ENCODE measurements at regions not wholly inside any gene's neighbourhood (a gene's known extent, or its start where the extent isn't known, plus 50 kb on each side); places are given as distances from the start of the nearest gene placed in this dataset.

DNA sequence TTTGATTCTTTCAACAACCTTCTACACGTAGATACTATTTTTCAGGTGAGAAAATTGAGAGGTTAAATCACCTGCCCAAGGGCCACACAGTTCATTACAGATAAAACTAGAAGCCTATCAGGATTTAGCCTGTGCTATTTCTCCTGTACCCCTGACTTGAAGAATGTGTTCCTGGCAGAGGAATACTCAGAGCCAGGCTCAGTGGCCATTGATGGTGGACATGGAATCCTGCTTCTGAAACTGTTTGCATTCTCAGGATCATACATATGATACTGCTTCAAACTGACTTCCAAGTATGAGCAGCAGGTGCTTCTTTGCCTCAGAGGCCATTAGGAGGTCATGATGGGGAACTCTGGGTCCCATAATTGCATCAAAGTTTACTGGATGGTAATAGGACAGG, 348.6 kb downstream of the ADRA2A start:
- no peak overlapping the region for H3K4me3 ChIP-seq (ENCODE audit: low read length)
- intact Hi-C loops (cut with micrococcal nuclease): no loop called here
- no peak overlapping the region for H3K27ac Mint-ChIP-seq
- no peak overlapping the region for H3K4me3 Mint-ChIP-seq
- H3K36me3 ChIP-seq (ENCODE audit: control insufficient read depth, insufficient read depth, low read length): no peaks in the 10 kb centered on the region
- H3K27me3 Mint-ChIP-seq (ENCODE audit: low read depth in 2 of 2): peaks cover 0 to 3% of the 10 kb centered on the region in 2 donors
- H3K9me3 ChIP-seq (ENCODE audit: control insufficient read depth, insufficient read depth, low read length): no peaks in the 10 kb centered on the region
- WGBS (ENCODE audit: insufficient coverage): no CpG with 5 or more reads among the region's 1 CpG
- H3K4me1 Mint-ChIP-seq: no peaks in the 10 kb centered on the region
- no peaks in the 10 kb centered on the region for H3K4me1 ChIP-seq (ENCODE audit: control insufficient read depth, insufficient read depth, low read length)
- H3K9me3 Mint-ChIP-seq: no peaks in the 10 kb centered on the region
- TF ChIP-seq, protein P1, sequence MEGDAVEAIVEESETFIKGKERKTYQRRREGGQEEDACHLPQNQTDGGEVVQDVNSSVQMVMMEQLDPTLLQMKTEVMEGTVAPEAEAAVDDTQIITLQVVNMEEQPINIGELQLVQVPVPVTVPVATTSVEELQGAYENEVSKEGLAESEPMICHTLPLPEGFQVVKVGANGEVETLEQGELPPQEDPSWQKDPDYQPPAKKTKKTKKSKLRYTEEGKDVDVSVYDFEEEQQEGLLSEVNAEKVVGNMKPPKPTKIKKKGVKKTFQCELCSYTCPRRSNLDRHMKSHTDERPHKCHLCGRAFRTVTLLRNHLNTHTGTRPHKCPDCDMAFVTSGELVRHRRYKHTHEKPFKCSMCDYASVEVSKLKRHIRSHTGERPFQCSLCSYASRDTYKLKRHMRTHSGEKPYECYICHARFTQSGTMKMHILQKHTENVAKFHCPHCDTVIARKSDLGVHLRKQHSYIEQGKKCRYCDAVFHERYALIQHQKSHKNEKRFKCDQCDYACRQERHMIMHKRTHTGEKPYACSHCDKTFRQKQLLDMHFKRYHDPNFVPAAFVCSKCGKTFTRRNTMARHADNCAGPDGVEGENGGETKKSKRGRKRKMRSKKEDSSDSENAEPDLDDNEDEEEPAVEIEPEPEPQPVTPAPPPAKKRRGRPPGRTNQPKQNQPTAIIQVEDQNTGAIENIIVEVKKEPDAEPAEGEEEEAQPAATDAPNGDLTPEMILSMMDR (IDR thresholded peaks at IDR 0.05): no peak
- DNase-seq (no peak), ATAC-seq (no peak)
- H3K36me3 Mint-ChIP-seq: no peaks in the 10 kb centered on the region
- no peaks in the 10 kb centered on the region for H3K27me3 ChIP-seq (ENCODE audit: control insufficient read depth, insufficient read depth, low read length)
- H3K27ac ChIP-seq (ENCODE audit: low read length): no peak overlapping the region

DNA sequence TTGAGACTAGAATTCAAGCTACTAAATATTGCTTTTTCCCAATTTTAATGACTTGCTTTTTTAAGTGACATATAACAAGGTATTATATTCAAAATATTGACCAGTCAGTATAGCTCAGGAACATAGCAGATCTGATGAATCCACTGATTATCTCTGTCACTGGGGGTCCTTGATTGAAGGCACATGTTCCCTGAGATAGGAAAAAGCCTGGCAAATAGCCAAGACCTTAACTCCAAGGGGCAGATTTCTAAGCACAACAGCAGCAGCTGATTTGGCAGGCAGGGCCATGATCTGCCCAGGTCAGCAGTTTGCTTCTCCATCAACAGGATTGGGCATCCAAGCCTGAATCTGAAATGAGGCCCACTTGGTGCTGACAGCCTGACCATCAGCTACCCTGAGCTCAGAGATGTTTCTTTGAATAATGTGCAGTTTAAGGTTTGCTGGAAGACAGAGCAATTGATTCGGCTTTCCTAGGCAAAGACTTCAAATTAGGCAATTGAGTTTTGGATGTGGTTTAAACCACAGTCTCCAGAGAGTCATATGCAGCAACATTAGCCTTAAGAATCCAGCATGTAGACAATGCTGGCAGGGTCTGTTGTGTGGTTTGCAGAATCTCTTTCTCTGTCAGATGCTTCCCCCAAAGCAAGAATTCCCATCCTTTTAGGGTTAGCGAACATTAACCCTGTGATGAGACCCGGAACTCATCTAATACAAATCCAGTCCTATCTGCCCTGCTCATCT, 352.6 kb downstream of the ADRA2A start:
- Histone ChIP-seq H3K4me3 (ENCODE audit: low read length) (no peak overlapping the region), H3K9me3 (ENCODE audit: control insufficient read depth, insufficient read depth, low read length) (no peaks in the 10 kb centered on the region), H3K36me3 (ENCODE audit: control insufficient read depth, insufficient read depth, low read length) (no peaks in the 10 kb centered on the region), H3K4me1 (ENCODE audit: control insufficient read depth, insufficient read depth, low read length) (no peaks in the 10 kb centered on the region), H3K27me3 (ENCODE audit: control insufficient read depth, insufficient read depth, low read length) (no peaks in the 10 kb centered on the region), H3K27ac (ENCODE audit: low read length) (no peak overlapping the region)
- 95% methylated on average over 3 of the region's 3 CpGs for WGBS (ENCODE audit: insufficient coverage)
- Mint-ChIP-seq H3K36me3 (no peaks in the 10 kb centered on the region), H3K4me3 (no peak overlapping the region), H3K9me3 (no peaks in the 10 kb centered on the region), H3K27ac (no peak overlapping the region), H3K4me1 (no peaks in the 10 kb centered on the region), H3K27me3 (ENCODE audit: low read depth in 2 of 2) (no peaks in the 10 kb centered on the region)
- intact Hi-C loops (cut with micrococcal nuclease): no loop called here
- TF ChIP-seq, protein P1 (IDR thresholded peaks at IDR 0.05): no peak
- DNase-seq (no peak), ATAC-seq (no peak)

DNA sequence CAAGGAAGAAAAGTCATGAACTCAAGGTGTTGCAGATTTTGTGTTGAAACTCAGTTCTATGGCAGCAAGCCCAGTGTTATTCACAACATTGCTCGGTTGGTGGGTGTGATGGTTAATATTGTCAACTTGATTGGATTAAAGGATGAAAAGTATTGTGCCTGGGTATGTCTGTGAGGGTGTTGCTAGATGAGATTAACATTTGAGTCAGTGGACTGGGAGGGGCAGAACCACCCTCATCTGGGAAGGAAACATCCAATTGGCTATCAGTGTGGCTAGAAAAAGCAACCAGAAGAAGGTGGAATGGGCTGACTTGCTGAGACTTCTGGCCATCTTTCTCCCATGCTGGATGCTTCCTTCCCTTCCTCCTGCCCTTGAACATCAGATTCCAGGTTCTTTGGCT, 353.2 kb downstream of the ADRA2A start:
- Histone ChIP-seq H3K9me3 (ENCODE audit: control insufficient read depth, insufficient read depth, low read length) (no peaks in the 10 kb centered on the region), H3K4me3 (ENCODE audit: low read length) (no peak overlapping the region), H3K27ac (ENCODE audit: low read length) (no peak overlapping the region), H3K27me3 (ENCODE audit: control insufficient read depth, insufficient read depth, low read length) (no peaks in the 10 kb centered on the region), H3K36me3 (ENCODE audit: control insufficient read depth, insufficient read depth, low read length) (no peaks in the 10 kb centered on the region), H3K4me1 (ENCODE audit: control insufficient read depth, insufficient read depth, low read length) (no peaks in the 10 kb centered on the region)
- ATAC-seq: no peak
- Mint-ChIP-seq H3K36me3 (no peaks in the 10 kb centered on the region), H3K9me3 (no peaks in the 10 kb centered on the region), H3K27ac (no peak overlapping the region), H3K27me3 (ENCODE audit: low read depth in 2 of 2) (no peaks in the 10 kb centered on the region), H3K4me3 (no peak overlapping the region), H3K4me1 (no peaks in the 10 kb centered on the region)
- intact Hi-C loops (cut with micrococcal nuclease): no loop called here
- no peak for DNase-seq
- WGBS (ENCODE audit: insufficient coverage): 96% methylated on average over 1 of the region's 1 CpG
- TF ChIP-seq, protein P1 (IDR thresholded peaks at IDR 0.05): no peak

DNA sequence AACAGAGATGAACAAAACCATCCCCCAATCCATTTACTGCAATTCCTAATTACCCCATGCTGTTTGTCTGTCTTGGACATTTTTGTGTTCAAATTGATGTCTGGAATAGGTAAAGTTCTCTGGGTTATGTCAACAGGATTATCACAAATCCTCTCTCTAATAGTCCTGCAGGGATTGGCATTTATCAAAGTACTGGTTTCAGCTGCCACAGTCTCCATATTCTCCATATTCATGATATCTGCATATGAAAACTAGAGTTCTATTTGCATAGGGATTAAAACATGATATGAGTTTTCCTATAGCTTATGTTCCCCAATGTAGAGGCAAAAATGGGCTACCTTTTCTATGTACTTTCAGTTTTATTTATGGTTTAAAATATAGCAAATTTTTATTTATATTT, 355.8 kb downstream of the ADRA2A start:
- H3K27me3 ChIP-seq (ENCODE audit: control insufficient read depth, insufficient read depth, low read length): no peaks in the 10 kb centered on the region
- no peaks in the 10 kb centered on the region for H3K4me1 ChIP-seq (ENCODE audit: control insufficient read depth, insufficient read depth, low read length)
- H3K27me3 Mint-ChIP-seq (ENCODE audit: low read depth in 2 of 2): no peaks in the 10 kb centered on the region
- DNase-seq (no peak), ATAC-seq (no peak)
- H3K9me3 Mint-ChIP-seq: no peaks in the 10 kb centered on the region
- no peak overlapping the region for H3K27ac Mint-ChIP-seq
- H3K4me3 ChIP-seq (ENCODE audit: low read length): no peak overlapping the region
- intact Hi-C loops (cut with micrococcal nuclease): no loop called here
- H3K36me3 ChIP-seq (ENCODE audit: control insufficient read depth, insufficient read depth, low read length): no peaks in the 10 kb centered on the region
- no peaks in the 10 kb centered on the region for H3K36me3 Mint-ChIP-seq
- H3K9me3 ChIP-seq (ENCODE audit: control insufficient read depth, insufficient read depth, low read length): no peaks in the 10 kb centered on the region
- no peaks in the 10 kb centered on the region for H3K4me1 Mint-ChIP-seq
- no peak overlapping the region for H3K27ac ChIP-seq (ENCODE audit: low read length)
- no peak overlapping the region for H3K4me3 Mint-ChIP-seq
- TF ChIP-seq, protein P1 (IDR thresholded peaks at IDR 0.05): no peak
